AG04449 (cell line): ENCODE measurements at regions not wholly inside any gene's neighbourhood (a gene's known extent, or its start where the extent isn't known, plus 50 kb on each side); places are given as distances from the start of the nearest gene placed in this dataset.

Experiments used
- CTCF ChIA-PET: fragments of 350-600 bp; formaldehyde crosslinking; extraction: SDS; loops from one replicate; lab custom pipeline; 2021; ENCODE audit warnings: antibody characterized with exemption; lab: Yijun Ruan, JAX
- POLR2A ChIA-PET: fragments of 400-600, 350-600 bp; formaldehyde crosslinking; extraction: SDS; loops from one replicate; lab custom pipeline; 2020; ENCODE audit warnings: antibody characterized with exemption, inconsistent platforms; lab: Yijun Ruan, JAX
- DNase-seq: peaks from one replicate; pipeline ENCODE4 v3.0.0-alpha.2; 2010; ENCODE audit warnings: low read depth, low spot score
- H3K4me3 ChIP-seq: 2 replicates; pipeline ENCODE4 v1.5.1; 2011; ENCODE audit warnings: low read depth, mild to moderate bottlenecking, control low read depth, low read length
- CTCF ChIP-seq: IDR thresholded peaks from one replicate; pipeline ENCODE4 v1.5.1; 2011; ENCODE audit warnings: mild to moderate bottlenecking, moderate library complexity, low read length, control low read depth, inconsistent platforms; ENCODE audit not compliant: insufficient read depth; ENCODE audit errors: missing control alignments

- TF ChIP-seq CTCF: no peak
- DNase-seq: no peak
- ChIA-PET CTCF (interaction anchor here (1.3 to 1.8 kb wide), 2 partner anchors 12 to 13 kb away, joined by 3 read pairs; no protein-coding TSS in a partner anchor), POLR2A (no interaction called here)
- H3K4me3 ChIP-seq: no peak overlapping the region
Observed at GRCh38 chr9:109916316-109916715, 136.3 kb downstream of the PALM2AKAP2 start.

- ChIA-PET CTCF (interaction anchor here (1.8 kb wide), 1 partner anchor 10 kb away, joined by 3 read pairs; no protein-coding TSS in a partner anchor), POLR2A (no interaction called here)
- H3K4me3 ChIP-seq: no peak overlapping the region
- DNase-seq: no peak
- no peak for TF ChIP-seq CTCF
Observed at GRCh38 chr9:109918339-109919163, 138.6 kb downstream of the PALM2AKAP2 start.

GRCh38 chr9:109919736-109920408, 139.9 kb downstream of the PALM2AKAP2 start:
- no peak for TF ChIP-seq CTCF
- no peak overlapping the region for H3K4me3 ChIP-seq
- ChIA-PET POLR2A (interaction anchor here (0.7 kb wide), 1 partner anchor 18 kb away, joined by 4 read pairs; no protein-coding TSS in a partner anchor), CTCF (interaction anchor here (1.9 kb wide), 1 partner anchor 16 kb away, joined by 10 read pairs; no protein-coding TSS in a partner anchor)
- DNase-seq: no peak

GRCh38 chr9:109922617-109923470, 142.8 kb downstream of the PALM2AKAP2 start:
- DNase-seq: no peak
- CTCF ChIA-PET: interaction anchor here (0.5 to 1.1 kb wide), 4 partner anchors 15 to 820 kb away, joined by 3 read pairs; no protein-coding TSS in a partner anchor
- no peak overlapping the region for H3K4me3 ChIP-seq
- no peak for TF ChIP-seq CTCF
- POLR2A ChIA-PET: no interaction called here

GRCh38 chr9:109923471-109923760, 143.4 kb downstream of the PALM2AKAP2 start:
- POLR2A ChIA-PET: no interaction called here
- CTCF ChIA-PET: interaction anchor here (1.0 to 1.1 kb wide), 2 partner anchors 15 to 21 kb away, joined by 3 read pairs; no protein-coding TSS in a partner anchor

More at GRCh38 chr9:109923471-109923760, 143.4 kb downstream of the PALM2AKAP2 start:
- DNase-seq: no peak
- no peak for TF ChIP-seq CTCF
- H3K4me3 ChIP-seq: no peak overlapping the region
